NCI-H128 (cell line): ENCODE measurements at regions not wholly inside any gene's neighbourhood (a gene's known extent, or its start where the extent isn't known, plus 50 kb on each side); places are given as distances from the start of the nearest gene placed in this dataset.
"Not testable (repeated sequence)": the region's sequence is repeated elsewhere in the genome, so short reads cannot be mapped to it uniquely, and the experiment has no call there.

Source experiments
- DNase-seq: peaks from one replicate; lab custom pipeline; 2025; ENCODE audit not compliant: unreplicated experiment; lab: John Stamatoyannopoulos, UW

DNA sequence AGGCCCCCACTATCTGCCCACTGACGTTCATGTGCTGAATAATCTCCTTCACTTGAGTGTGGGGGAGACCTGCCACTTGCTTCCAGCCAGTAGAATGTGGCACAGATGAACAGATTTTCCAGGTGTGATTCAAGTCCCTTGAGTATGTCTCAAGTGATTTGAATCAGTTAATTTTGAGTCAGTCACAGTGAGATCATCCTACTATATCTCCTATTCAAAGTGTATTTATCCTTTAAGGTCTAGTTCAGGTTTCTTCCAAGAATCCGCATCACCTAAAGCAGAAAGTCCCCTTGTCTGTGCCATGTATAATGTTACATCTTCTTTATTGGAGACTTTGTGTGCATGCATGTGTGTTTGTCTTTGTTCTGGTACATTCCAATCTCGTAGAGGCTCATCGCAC, 208.3 kb upstream of the DAB2 start:
- no peak for DNase-seq

GRCh38 chr5:39631958-39632357, 207.2 kb upstream of the DAB2 start:
- no peak for DNase-seq

GRCh38 chr5:39629946-39630345, 205.2 kb upstream of the DAB2 start:
- no peak for DNase-seq

DNA sequence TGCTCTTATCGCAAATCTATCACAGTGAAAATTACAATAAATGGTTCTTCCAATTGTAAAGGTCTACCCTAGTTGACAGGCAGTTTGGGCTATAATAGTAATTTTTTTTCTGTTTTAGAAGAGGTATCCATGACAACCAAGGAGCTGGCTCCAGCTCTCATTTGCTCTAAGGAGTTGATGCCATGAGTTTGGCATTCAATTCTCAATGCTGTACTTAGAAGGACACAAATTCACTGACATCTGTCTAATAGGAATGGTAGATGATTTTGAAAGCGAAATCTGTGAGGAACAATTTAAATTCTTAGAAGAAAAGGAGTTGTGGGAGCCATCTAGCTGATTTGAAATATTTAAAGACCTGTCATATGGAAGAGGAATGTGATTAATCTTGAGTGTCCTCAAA, 203.6 kb upstream of the DAB2 start:
- no peak for DNase-seq

DNA sequence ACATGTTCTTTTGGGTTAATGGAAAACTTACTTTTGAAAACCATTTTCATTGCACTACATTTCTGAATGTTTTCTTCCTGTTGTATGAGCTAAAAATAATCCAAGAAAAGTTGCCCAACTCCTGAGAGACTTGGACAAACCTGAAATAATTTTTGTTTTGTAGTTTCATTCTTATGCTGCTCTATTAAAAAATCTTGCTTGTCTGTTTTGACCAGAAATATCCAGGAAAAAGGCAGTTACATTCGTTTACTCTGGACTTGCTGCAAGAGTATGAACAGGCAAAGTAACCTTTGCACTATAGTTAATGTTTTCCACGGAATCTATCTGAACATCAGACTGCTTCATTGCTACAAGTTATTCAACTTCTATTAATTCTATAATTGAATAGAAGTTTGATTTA, 200.1 kb upstream of the DAB2 start:
- DNase-seq: no peak

DNA sequence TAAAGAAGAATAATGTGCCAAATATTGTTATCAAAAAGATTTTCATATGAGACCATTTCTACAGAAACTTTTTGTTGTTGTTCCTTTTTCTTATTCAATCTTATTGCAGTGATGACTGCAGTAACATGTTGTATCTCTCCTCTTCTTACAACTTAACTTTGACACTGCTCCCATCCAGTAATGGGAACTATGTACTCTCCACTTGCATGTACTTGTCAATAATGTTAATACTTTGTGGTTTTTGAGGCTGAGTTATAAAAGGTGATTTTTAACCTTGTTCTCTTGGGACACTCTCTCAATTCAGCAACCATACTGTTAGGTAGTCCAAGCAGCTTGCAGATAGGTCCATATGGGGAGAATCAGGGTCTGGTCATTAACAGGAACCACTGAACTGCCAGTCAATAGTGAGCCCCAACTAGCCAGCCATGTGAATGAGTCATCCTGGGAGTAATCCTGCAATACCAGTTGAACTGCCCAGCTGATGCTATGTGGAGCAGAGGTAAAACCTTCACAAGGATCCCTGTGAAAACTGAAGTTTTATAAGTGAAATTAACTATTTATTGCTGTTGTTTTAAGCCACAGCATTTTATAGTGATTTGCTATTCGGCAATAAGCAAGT, 199.6 kb upstream of the DAB2 start:
- no peak for DNase-seq

DNA sequence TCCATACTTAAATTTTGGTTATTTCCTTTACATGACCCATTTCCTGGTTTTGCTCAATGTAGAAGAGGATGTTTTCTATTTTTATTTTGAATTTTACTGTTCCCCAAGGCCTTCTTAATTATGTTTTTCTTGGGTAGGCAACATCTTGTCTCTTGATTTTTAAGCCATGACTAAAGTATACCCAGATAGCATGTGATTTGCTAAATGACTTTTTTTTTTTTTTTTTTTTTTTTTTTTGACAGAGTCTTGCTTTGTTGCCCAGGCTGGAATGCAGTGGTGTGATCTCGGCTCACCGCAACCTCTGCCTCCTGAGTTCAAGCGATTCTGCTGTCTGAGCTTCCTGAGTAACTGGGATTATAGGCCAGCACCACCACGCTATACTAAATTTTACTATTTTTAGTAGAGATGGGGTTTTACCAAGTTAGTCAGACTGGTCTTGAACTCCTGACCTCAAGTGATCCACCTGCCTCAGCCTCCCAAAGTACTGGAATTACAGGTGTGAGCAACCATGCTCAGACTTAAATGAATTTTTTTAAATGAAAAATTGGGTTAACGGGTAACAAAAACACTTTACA, 198.6 kb upstream of the DAB2 start:
- DNase-seq: no peak

GRCh38 chr5:39622281-39622680, 197.5 kb upstream of the DAB2 start:
- no peak for DNase-seq

DNA sequence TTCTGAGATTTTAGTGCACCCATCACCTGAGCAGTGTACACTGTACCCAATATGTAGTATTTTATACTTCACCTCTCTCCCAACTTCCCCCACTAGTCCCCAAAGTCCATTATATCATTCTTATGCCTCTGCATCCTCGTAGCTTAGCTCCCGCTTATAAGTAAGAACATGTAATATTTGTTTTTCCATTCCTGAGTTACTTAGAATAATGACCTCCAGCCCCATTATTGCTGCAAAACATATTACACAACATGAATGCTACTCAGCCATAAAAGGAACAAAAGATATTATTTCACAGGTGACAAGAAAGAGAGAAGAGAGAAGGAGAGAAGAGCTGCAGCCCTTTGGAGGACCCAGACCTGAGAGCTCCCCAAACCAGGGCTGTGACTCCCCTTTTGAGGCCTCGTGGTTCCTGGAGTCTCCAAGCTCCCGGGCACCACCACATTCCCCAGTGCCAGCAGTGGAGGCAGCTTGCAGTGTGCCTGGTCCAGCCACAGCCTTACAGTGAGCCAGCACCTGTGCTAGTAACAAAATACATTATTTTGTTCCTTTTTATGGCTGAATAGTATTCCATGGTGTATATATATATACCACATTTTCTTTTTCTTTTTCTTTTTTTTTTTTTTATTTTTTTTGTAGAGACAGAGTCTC, 194.5 kb upstream of the DAB2 start:
- no peak for DNase-seq

GRCh38 chr5:39618391-39618790, 193.6 kb upstream of the DAB2 start:
- no peak for DNase-seq

GRCh38 chr5:39616131-39616530, 191.4 kb upstream of the DAB2 start:
- DNase-seq: no peak

DNA sequence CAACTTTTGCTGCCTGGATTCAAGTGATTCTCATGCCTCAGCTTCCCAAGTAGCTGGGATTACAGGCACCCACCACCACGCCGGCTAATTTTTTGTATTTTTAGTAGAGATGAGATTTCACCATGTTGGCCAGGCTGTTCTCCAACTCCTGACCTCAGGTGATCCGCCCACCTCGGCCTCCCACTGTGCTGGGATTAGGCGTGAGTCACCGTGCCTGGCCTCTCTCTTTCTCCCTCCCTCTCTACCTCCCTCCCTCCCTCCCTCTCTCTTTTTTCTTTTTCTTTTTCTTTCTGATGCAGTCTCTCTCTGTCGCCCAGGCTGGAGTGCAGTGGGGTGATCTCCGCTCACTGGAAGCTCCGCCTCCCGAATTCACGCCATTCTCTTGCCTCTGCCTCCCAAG, 186.3 kb upstream of the DAB2 start:
- not testable (repeated sequence) for DNase-seq

DNA sequence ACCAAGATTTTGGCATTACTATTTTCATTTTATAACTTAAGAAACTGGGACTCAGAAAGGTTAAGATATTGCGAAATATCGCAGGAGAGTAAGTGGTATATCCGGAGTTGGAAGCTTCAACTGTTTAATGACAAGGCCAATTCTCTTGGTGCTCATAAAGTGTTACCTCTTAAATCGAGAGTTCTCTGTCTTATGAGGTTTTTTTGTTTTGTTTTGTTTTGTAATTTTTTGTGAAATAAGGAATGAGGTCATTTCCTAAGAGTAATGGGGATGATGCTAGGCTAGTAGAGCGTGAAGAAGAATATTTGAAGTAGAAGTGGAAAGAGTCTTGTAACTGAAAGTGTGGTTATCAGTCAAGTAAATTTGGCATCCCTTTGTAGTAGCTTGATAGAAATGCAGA, 183.2 kb upstream of the DAB2 start:
- DNase-seq: no peak

DNA sequence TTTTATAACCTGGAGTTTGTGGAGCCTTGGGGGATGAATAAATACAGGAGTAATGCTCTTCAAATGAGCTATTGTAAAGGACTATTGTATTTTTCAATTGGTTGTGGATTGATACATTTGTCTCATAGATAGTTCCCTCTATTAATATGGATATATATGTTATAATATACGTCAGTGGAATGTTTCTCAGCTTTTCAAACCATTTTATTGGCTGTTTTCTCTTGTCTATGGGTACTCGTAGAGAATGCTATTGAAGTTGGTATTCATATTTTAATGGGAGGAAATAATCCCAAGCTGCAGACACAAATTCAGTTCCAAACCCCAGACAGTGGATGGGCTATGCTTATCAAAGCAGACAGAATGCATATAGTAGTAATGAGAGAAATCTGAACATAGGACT, 181.8 kb upstream of the DAB2 start:
- no peak for DNase-seq

DNA sequence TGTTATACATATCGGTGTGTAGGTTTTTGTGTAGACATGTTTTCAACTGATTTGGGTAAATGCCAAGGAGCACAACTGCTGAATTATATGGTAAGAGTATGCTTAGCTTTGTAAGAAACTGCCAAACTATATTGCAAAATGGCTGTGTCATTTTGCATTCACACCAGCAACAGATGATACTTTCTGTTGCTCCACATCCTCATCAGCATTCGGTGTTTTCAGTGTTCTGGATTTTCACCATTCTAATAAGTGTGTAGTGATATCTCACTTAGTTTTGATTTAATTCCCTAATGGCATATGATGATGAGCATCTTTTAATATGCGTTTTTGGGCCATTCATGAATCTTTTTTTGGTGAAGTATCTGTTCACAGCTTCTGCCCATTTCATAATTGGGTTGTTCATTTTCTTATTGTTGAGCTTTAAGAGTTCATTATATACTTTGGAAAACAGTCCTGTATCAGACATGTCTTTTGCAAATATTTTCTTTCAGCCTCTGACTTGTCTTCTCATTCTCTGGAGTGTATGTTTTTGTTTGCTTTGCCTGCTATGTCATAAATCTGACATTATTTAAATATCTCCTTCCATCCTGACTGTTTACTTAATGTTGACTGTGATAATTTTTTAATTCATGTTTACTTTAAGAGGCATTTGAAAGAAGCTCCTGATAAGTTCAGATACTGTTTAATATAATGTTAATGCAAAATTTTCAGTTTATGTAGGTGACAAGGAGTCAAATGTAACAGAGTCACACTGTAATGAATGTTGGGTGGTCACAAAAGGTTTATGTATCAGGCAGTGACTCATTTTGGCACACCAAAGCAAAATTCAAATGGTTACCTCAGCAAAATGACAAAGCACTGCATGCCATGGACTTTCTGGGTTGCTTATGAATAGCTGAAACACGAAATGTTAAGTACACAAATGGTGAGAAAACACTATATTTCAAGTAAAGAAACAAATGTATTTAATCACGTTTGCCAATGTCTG, 181.1 kb upstream of the DAB2 start:
- no peak for DNase-seq

GRCh38 chr5:39605145-39605544, 180.4 kb upstream of the DAB2 start:
- DNase-seq: no peak

- DNase-seq: no peak
These were observed 179.7 kb upstream of the DAB2 start for GRCh38 chr5:39604491-39604890.

GRCh38 chr5:39599721-39600431, 175.1 kb upstream of the DAB2 start:
- DNase-seq: no peak

DNA sequence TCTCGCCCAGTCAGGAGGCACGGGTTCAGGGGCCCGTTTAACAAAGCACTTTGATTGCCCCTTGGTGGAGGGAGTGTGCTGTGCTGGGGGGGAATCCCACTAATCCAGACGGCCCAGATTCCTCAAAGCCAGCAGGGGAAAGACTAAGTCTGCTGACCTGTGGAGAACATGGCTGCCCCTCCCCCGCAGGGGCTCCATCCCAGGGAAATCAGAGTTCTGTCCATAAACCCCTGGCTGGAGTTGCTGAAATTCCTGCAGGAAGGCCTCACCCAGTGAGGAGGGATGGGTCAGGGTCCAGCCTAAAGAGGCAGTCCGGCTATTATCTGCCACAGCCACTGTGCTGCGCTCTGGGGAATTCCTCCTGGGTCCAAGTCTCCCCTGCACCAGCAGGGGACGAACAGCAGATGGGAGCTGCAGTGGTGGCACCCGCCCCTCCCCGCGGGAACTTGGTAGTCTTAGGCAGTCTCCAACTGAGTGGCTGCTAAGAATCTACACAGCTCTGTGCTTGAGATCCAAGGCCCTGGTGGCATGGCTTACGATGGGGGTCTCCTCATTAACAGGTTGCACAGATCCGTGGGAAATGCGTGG, 174.0 kb upstream of the DAB2 start:
- DNase-seq: no peak

DNA sequence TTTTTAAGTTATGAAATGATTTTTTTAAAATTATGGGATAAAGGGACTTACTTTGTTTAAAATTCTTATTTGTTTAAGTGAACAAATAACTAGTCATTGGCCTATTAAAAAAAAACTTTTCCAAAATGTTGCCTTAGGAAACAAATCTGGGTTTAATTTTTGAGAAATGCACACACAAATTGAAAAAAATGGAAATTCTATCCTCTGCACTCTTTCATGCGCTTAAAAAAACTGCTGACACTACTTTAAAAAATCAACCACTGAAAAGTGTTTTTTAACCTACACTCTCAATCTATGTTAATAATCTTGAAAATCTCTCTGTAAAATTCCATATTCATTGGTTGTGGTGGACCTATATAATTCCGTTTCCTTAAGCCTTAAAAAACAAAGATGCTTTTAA, 163.4 kb upstream of the DAB2 start:
- DNase-seq: no peak

DNA sequence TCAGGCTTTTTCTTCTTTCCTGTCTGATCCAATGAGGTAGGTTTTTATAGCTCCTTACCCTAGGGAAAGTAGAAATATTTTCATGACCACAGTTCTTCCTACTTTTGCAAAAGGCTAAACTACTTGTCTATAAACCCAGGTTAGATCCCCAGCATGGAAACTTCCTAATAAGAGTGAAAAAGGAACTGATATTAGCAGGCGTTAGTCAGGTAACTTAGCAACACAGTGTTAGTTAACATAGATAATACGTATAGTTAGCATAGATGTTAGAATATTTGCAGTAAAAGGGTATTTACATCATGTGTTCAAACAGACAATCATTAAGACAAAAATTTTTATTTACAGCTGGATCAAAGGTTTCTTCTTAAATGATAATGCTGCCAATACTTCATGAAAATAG, 162.9 kb upstream of the DAB2 start:
- no peak for DNase-seq
